ENCODE measurements at regions not wholly inside any gene's neighbourhood (a gene's known extent, or its start where the extent isn't known, plus 50 kb on each side); places are given as distances from the start of the nearest gene placed in this dataset.

- no peak overlapping the region for H3K4me3 ChIP-seq (ENCODE audit: low read length)
- no peak for DNase-seq (ENCODE audit: low read depth)
- TF ChIP-seq, protein P1, sequence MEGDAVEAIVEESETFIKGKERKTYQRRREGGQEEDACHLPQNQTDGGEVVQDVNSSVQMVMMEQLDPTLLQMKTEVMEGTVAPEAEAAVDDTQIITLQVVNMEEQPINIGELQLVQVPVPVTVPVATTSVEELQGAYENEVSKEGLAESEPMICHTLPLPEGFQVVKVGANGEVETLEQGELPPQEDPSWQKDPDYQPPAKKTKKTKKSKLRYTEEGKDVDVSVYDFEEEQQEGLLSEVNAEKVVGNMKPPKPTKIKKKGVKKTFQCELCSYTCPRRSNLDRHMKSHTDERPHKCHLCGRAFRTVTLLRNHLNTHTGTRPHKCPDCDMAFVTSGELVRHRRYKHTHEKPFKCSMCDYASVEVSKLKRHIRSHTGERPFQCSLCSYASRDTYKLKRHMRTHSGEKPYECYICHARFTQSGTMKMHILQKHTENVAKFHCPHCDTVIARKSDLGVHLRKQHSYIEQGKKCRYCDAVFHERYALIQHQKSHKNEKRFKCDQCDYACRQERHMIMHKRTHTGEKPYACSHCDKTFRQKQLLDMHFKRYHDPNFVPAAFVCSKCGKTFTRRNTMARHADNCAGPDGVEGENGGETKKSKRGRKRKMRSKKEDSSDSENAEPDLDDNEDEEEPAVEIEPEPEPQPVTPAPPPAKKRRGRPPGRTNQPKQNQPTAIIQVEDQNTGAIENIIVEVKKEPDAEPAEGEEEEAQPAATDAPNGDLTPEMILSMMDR (IDR thresholded peaks at IDR 0.05; ENCODE audit: insufficient read depth, low read depth, low read length, missing control alignments), result no peak
These were observed 242.9 kb upstream of the MEOX2 start for GRCh38 chr7:15929411-15929810.

DNA sequence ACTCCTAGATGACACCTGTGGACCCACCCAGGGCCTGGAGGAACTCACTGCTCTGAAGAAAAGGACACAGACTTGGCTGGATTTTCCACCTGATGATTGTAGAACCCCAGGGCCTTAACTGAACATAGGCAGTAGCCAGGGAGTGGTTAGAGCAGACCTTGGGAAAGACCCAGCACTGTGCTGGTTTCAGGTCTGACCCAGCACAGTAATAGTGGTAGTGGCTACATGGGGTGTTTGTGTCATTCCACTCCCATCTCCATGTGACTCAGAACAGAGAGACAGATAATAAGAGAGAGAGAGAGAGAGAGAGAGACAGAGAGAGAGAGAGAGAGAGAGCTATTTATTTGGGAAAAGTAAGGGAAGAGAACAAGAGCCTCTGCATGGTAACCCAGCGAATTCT is 239.1 kb upstream of the MEOX2 start:
- TF ChIP-seq, protein P1 (IDR thresholded peaks at IDR 0.05; ENCODE audit: insufficient read depth, low read depth, low read length, missing control alignments), result no peak
- DNase-seq (ENCODE audit: low read depth), result no peak
- no peak overlapping the region for H3K4me3 ChIP-seq (ENCODE audit: low read length)

DNA sequence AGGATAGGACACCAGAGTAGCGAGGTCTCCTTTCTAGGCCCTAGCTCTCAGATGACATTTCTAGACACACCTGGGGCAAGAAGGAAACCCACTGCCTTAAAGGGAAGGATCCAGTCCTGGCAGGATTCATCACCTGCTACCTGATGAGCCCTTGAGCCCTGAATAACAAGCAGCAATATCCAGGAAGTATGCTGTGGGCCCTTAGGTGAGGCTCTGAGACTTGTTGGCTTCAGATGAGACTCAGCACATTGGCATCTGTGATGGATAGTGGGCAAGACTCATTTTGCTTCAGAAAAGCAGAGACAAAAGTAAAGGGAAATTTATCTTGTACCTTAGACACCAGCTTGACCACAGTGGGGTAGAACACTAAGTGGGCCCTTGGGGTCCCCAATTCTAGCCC is 238.4 kb upstream of the MEOX2 start:
- TF ChIP-seq, protein P1 (IDR thresholded peaks at IDR 0.05; ENCODE audit: insufficient read depth, low read depth, low read length, missing control alignments), result no peak
- no peak overlapping the region for H3K4me3 ChIP-seq (ENCODE audit: low read length)
- DNase-seq (ENCODE audit: low read depth), result peak; percentile 47

DNA sequence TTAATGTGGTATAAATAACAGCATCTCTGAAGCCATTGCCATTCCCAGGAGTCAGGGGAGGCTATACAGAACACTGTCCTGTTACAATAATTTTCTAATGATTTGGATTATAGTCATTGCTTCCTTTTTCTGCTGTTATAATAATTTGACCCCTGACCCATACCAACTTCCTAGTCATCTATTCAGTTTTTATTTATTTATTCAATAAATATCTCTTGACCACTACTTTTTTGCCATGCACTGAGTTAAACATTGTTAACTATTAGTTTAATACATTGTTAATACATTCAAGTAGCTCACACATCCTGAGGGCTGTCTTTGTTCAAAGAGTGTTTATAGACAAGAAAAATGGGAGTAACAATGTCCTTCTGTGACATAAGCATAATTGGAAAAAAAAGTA is 235.5 kb upstream of the MEOX2 start:
- TF ChIP-seq, protein P1 (IDR thresholded peaks at IDR 0.05; ENCODE audit: insufficient read depth, low read depth, low read length, missing control alignments), result no peak
- no peak for DNase-seq (ENCODE audit: low read depth)
- no peak overlapping the region for H3K4me3 ChIP-seq (ENCODE audit: low read length)

- TF ChIP-seq, protein P1 (IDR thresholded peaks at IDR 0.05; ENCODE audit: insufficient read depth, low read depth, low read length, missing control alignments), result no peak
- DNase-seq (ENCODE audit: low read depth), result peak; percentile 62
- no peak overlapping the region for H3K4me3 ChIP-seq (ENCODE audit: low read length)
These were observed 235.1 kb upstream of the MEOX2 start for GRCh38 chr7:15921576-15921975.

GRCh38 chr7:15920953-15921352 is 234.5 kb upstream of the MEOX2 start:
- H3K4me3 ChIP-seq (ENCODE audit: low read length), result no peak overlapping the region
- DNase-seq (ENCODE audit: low read depth), result no peak
- TF ChIP-seq, protein P1 (IDR thresholded peaks at IDR 0.05; ENCODE audit: insufficient read depth, low read depth, low read length, missing control alignments), result no peak

DNA sequence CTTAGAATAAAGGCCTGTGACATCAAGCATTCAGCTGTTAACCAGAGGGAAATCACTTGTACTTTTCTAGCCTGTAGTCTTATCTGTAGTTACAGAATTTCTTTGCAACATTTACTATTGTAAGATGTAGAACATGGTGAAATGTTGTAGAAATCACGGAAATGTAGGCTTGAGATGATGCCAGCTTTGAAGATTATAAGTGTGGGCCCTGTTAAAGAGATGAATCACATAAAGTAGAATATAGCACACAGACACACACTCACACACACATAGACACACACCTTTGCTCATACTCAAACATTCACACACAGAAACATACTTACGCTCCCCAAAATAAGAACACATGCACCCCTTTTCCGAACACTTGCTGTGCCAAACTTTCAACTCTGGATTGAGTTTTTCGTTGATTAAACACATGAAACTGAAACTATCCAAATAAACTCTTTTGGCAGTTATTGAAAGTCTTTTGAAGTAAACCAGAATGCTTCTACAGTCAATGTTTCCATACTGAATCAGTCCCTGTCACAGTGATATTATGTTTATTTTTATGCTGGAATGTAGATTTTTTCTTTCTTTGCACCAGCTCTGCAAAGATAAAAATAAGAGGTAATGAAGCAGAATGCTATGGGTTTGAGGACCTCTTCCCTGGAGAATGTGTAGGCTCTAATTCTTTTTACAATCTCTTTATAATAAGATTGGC is 230.3 kb upstream of the MEOX2 start:
- H3K4me3 ChIP-seq (ENCODE audit: low read length), result no peak overlapping the region
- DNase-seq (ENCODE audit: low read depth), result no peak
- TF ChIP-seq, protein P1 (IDR thresholded peaks at IDR 0.05; ENCODE audit: insufficient read depth, low read depth, low read length, missing control alignments), result no peak
